HepG2 (cell line): ENCODE measurements at regions not wholly inside any gene's neighbourhood (a gene's known extent, or its start where the extent isn't known, plus 50 kb on each side); places are given as distances from the start of the nearest gene placed in this dataset.

ENCODE experiments used
- ATAC-seq: fragments of 200-7000 bp; cut with Tn5 transposase; 3 replicates; pipeline ENCODE4 v1.9.1; 2020; ENCODE audit warnings: mild to moderate bottlenecking, moderate library complexity
- BruUV-seq: library from RNA; stranded (reverse); fragments of 400-500 nt; replicated peaks from 2 replicates; lab custom pipeline; 2021; lab: Mats Ljungman, UMichigan
- CTCF ChIA-PET: fragments of 300-600 bp; formaldehyde crosslinking; extraction: SDS; loops from one replicate; lab custom pipeline; 2021; ENCODE audit warnings: low total read pairs, inconsistent platforms, low intra/inter-chr PET ratio; lab: Yijun Ruan, JAX
- POLR2A ChIA-PET: fragments of 350-600 bp; sonication (Branson Sonifier 250); formaldehyde crosslinking; loops from one replicate; lab custom pipeline; 2020; ENCODE audit warnings: antibody characterized with exemption, inconsistent platforms; lab: Yijun Ruan, JAX
- DNase-seq: peaks from one replicate; pipeline ENCODE4 v3.0.0-alpha.2; 2015; ENCODE audit warnings: low spot score
- FAIRE-seq: peaks from 3 replicates; lab custom pipeline; 2011; peaks lifted over from hg19 to GRCh38; lab: Jason Lieb, UNC
- H2AFZ ChIP-seq: one replicate; pipeline ENCODE4 v1.6.1; 2011; ENCODE audit warnings: low read length, inconsistent platforms
- H3K27ac ChIP-seq: fragments of 300-600 bp; 3 replicates; pipeline ENCODE4 v1.8.0; 2011; ENCODE audit warnings: mixed run types, mild to moderate bottlenecking, mixed read lengths, low read length, inconsistent platforms; ENCODE audit not compliant: insufficient read depth; ENCODE audit errors: extremely low read length
- H3K27me3 ChIP-seq, 2 experiments: fragments of 200-600 bp in 1 of 2; 2 replicates in 1 of 2; 3 replicates in 1 of 2; pipeline versions ENCODE4 v1.6.0 to v1.8.0; 2011; ENCODE audit warnings: low read length in 2 of 2, mild to moderate bottlenecking in 2 of 2, moderate library complexity in 2 of 2, inconsistent platforms in 1 of 2; ENCODE audit not compliant: insufficient read depth in 2 of 2, control insufficient read depth in 1 of 2
- H3K36me3 ChIP-seq, 2 experiments: fragments of 200-600 bp in 1 of 2; replicated peaks in 1 of 2; 2 replicates in 1 of 2; 3 replicates in 1 of 2; pipeline versions ENCODE4 v1.5.1 to v1.8.0; 2011; ENCODE audit warnings: low read length in 2 of 2, inconsistent platforms in 1 of 2; ENCODE audit not compliant: insufficient read depth in 2 of 2, control insufficient read depth in 1 of 2
- H3K4me1 ChIP-seq: 2 replicates; pipeline ENCODE4 v1.5.1; 2012; ENCODE audit warnings: low read length, inconsistent platforms; ENCODE audit not compliant: insufficient read depth
- H3K4me2 ChIP-seq: 2 replicates; pipeline ENCODE4 v1.6.0; 2011; ENCODE audit warnings: low read depth, low read length, inconsistent platforms
- H3K4me3 ChIP-seq, 3 experiments: fragments of 200-600 bp in 1 of 3; sonication (generic), shearing (Covaris generic) in 1 of 3; replicated peaks in 1 of 3; 2 replicates each; pipeline ENCODE4 v1.5.1; 2011 to 2016; ENCODE audit warnings: low read length in 3 of 3, inconsistent platforms in 2 of 3, low read depth in 2 of 3, mild to moderate bottlenecking in 2 of 3, control low read depth in 1 of 3, mixed read lengths in 1 of 3; ENCODE audit not compliant: insufficient read depth in 1 of 3
- H3K79me2 ChIP-seq: one replicate; pipeline ENCODE4 v1.6.1; 2011; ENCODE audit warnings: low read length, inconsistent platforms; ENCODE audit not compliant: insufficient read depth
- H3K9ac ChIP-seq: 2 replicates; pipeline ENCODE4 v1.6.0; 2011; ENCODE audit warnings: mild to moderate bottlenecking, low read depth, low read length, inconsistent platforms; ENCODE audit not compliant: insufficient read depth
- H3K9me3 ChIP-seq: 2 replicates; pipeline ENCODE4 v1.5.1; 2012; ENCODE audit warnings: mild to moderate bottlenecking, low read length
- H4K20me1 ChIP-seq: 2 replicates; pipeline ENCODE4 v1.6.0; 2011; ENCODE audit warnings: inconsistent platforms, mild to moderate bottlenecking, low read length, moderate library complexity; ENCODE audit not compliant: insufficient read depth
- ATF3 ChIP-seq: sonication (generic); formaldehyde crosslinking; IDR thresholded peaks from 2 replicates; pipeline ENCODE4 v1.4.0; 2020; ENCODE audit warnings: missing genetic modification reagents
- BATF2 ChIP-seq: sonication (generic); formaldehyde crosslinking; IDR thresholded peaks from 2 replicates; pipeline ENCODE4 v1.8.0; 2022; ENCODE audit warnings: mild to moderate bottlenecking, missing genetic modification reagents, moderate library complexity
- GTF2F1 ChIP-seq: fragments of 150-350 bp; IDR thresholded peaks from 2 replicates; pipeline ENCODE4 v1.6.1; 2014; ENCODE audit warnings: low read length
- HNF4G ChIP-seq, 2 experiments: sonication (generic) in 1 of 2; formaldehyde crosslinking in 1 of 2; IDR thresholded peaks; 2 replicates each; pipeline versions ENCODE4 v1.4.0 to v1.6.1; 2011 to 2020; ENCODE audit warnings: borderline replicate concordance in 2 of 2, low read depth in 2 of 2, mild to moderate bottlenecking in 2 of 2, low read length in 1 of 2, missing genetic modification reagents in 1 of 2, moderate library complexity in 1 of 2
- POLR2A ChIP-seq, 2 experiments: IDR thresholded peaks; 2 replicates each; pipeline ENCODE4 v1.6.1; 2011; ENCODE audit warnings: low read depth in 2 of 2, low read length in 2 of 2, mild to moderate bottlenecking in 1 of 2, moderate library complexity in 1 of 2; ENCODE audit not compliant: insufficient read depth in 1 of 2
- SMAD9 ChIP-seq: sonication (generic); formaldehyde crosslinking; IDR thresholded peaks from 2 replicates; pipeline ENCODE4 v1.5.1; 2020; ENCODE audit warnings: mild to moderate bottlenecking, missing genetic modification reagents
- SOX6 ChIP-seq, 2 experiments: fragments of 450-650 bp in 1 of 2; sonication (generic) in 1 of 2; formaldehyde crosslinking in 1 of 2; IDR thresholded peaks; 2 replicates each; pipeline versions ENCODE4 v1.4.0 to v1.6.1; 2017 to 2020; ENCODE audit warnings: antibody characterized with exemption in 1 of 2, mild to moderate bottlenecking in 1 of 2, missing genetic modification reagents in 1 of 2
- ZBTB20 ChIP-seq: sonication (generic); formaldehyde crosslinking; IDR thresholded peaks from 2 replicates; pipeline ENCODE4 v1.8.1; 2023; ENCODE audit warnings: missing genetic modification reagents, low read depth, mild to moderate bottlenecking, borderline replicate concordance
- ZNF430 ChIP-seq: sonication (generic); formaldehyde crosslinking; IDR thresholded peaks from 2 replicates; pipeline ENCODE4 v1.9.0; 2021; ENCODE audit warnings: mild to moderate bottlenecking, missing genetic modification reagents
- ZNF567 ChIP-seq: sonication (generic); formaldehyde crosslinking; IDR thresholded peaks from 2 replicates; pipeline ENCODE4 v1.8.1; 2023; ENCODE audit warnings: mild to moderate bottlenecking, missing genetic modification reagents, borderline replicate concordance
- WGBS: methylation state at CpG from one replicate; pipeline ENCODE4 v1.1.6; 2017; ENCODE audit warnings: low lambda C conversion rate; 5-methylcytosine and 5-hydroxymethylcytosine counted together
- in situ Hi-C: cut with HindIII; loops from 2 replicates; pipeline ENCODE4 v1.10.0; 2017; ENCODE audit warnings: low pct_unique_long_range_greater_than_20kb; ENCODE audit not compliant: extremely low pct_ligation_motif_present
- intact Hi-C: fragments of 100-400 bp; cut with micrococcal nuclease; formaldehyde crosslinking; loops from one replicate; pipeline ENCODE4 v1.10.0; 2022; ENCODE audit not compliant: unreplicated experiment
- TF ChIP-seq, protein P1 (sequence below): sonication (generic); formaldehyde crosslinking; IDR thresholded peaks from 2 replicates; pipeline ENCODE4 v1.5.0; 2020; ENCODE audit warnings: mild to moderate bottlenecking, low read depth, missing genetic modification reagents, borderline replicate concordance
- TF ChIP-seq, protein P2 (sequence below): sonication (generic); formaldehyde crosslinking; IDR thresholded peaks from 2 replicates; pipeline ENCODE4 v1.5.0; 2020; ENCODE audit warnings: missing genetic modification reagents

GRCh38 chr7:118366363-118366762 lies 141.9 kb downstream of the ANKRD7 start:
- no peak for FAIRE-seq
- Histone ChIP-seq H3K4me2 (no peak overlapping the region), H3K9me3 (no peaks in the 10 kb centered on the region), H3K27me3 (no peaks in the 10 kb centered on the region), H4K20me1 (no peaks in the 10 kb centered on the region), H3K79me2 (no peaks in the 10 kb centered on the region), H3K4me3 (no peak overlapping the region), H3K36me3 (no peaks in the 10 kb centered on the region), H2AFZ (no peak overlapping the region), H3K9ac (no peak overlapping the region), H3K27ac (no peak overlapping the region), H3K4me1 (no peaks in the 10 kb centered on the region)
- CTCF ChIA-PET: no interaction called here
- POLR2A ChIA-PET: no interaction called here
- ATAC-seq: no peak
- DNase-seq: no peak
- 3% methylated on average over 5 of the region's 5 CpGs for WGBS
- no peak for TF ChIP-seq BATF2 (CRISPR knock-in tag)
- no peak for TF ChIP-seq ZNF567 (CRISPR knock-in tag)
- TF ChIP-seq SMAD9: no peak
- no peak for TF ChIP-seq POLR2A (IDR thresholded peaks at IDR 0.05; ENCODE audit: insufficient read depth in 1 of 2, low read depth in 2 of 2, low read length in 2 of 2)
- TF ChIP-seq, protein P1, sequence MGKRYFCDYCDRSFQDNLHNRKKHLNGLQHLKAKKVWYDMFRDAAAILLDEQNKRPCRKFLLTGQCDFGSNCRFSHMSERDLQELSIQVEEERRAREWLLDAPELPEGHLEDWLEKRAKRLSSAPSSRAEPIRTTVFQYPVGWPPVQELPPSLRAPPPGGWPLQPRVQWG (CRISPR knock-in tag): no peak
- intact Hi-C loops (no loop called here), in situ Hi-C loops (loop anchor here (25.0 kb wide), 1 partner anchor 821 kb away; no protein-coding TSS in a partner anchor)
- BruUV-seq: no TSS peak

DNA sequence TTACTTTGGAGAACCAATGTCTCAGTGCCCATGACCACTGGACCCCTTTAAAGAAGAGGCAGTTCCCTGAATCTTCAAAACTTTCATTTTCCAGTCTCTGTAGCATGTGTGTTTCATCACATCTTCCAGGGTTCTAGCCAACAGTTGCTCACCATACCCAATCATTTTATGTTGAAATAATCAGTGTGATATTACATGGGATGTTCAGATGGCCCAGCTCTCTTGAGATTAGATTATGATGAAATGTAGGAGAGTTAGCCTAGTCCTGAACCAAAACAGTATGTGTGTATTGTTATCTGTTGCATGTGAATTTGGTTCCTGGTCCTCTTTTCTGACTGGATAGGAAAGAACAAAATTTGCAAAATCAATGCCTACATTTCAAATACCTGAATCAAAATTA lies 144.5 kb downstream of the ANKRD7 start:
- Histone ChIP-seq H3K27ac (no peak overlapping the region), H3K9me3 (no peaks in the 10 kb centered on the region), H3K9ac (no peak overlapping the region), H4K20me1 (no peaks in the 10 kb centered on the region), H3K27me3 (no peaks in the 10 kb centered on the region; a peak in 1 of 5 replicates), H3K79me2 (no peaks in the 10 kb centered on the region), H2AFZ (no peak overlapping the region), H3K4me1 (no peaks in the 10 kb centered on the region), H3K4me3 (no peak overlapping the region), H3K36me3 (no peaks in the 10 kb centered on the region), H3K4me2 (no peak overlapping the region)
- DNase-seq (no peak), FAIRE-seq (no peak), ATAC-seq (no peak)
- in situ Hi-C loops: loop anchor here (25.0 kb wide), 1 partner anchor 818 kb away; no protein-coding TSS in a partner anchor
- ChIA-PET POLR2A (no interaction called here), CTCF (no interaction called here)
- BruUV-seq: no TSS peak
- intact Hi-C loops: no loop called here
- TF ChIP-seq SOX6 (IDR thresholded peaks at IDR 0.05) (no peak), SOX6 (CRISPR knock-in tag; IDR thresholded peaks at IDR 0.05) (no peak), GTF2F1 (no peak), ATF3 (CRISPR knock-in tag) (no peak), HNF4G (IDR thresholded peaks at IDR 0.05; ENCODE audit: borderline replicate concordance, low read depth, low read length) (no peak), HNF4G (CRISPR knock-in tag; IDR thresholded peaks at IDR 0.05; ENCODE audit: borderline replicate concordance, low read depth) (no peak), ZBTB20 (CRISPR knock-in tag) (no peak), ZNF430 (CRISPR knock-in tag) (no peak)
- TF ChIP-seq, protein P2, sequence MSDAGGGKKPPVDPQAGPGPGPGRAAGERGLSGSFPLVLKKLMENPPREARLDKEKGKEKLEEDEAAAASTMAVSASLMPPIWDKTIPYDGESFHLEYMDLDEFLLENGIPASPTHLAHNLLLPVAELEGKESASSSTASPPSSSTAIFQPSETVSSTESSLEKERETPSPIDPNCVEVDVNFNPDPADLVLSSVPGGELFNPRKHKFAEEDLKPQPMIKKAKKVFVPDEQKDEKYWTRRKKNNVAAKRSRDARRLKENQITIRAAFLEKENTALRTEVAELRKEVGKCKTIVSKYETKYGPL (CRISPR knock-in tag): no peak
